Suprapubic skin (tissue), 4 donors: ENCODE measurements at regions not wholly inside any gene's neighbourhood (a gene's known extent, or its start where the extent isn't known, plus 50 kb on each side); places are given as distances from the start of the nearest gene placed in this dataset.

Source experiments
- DNase-seq, 2 donors: peaks; one replicate each; pipeline ENCODE4 v3.0.0-alpha.2; 2019; ENCODE audit warnings: low spot score in 2 of 2
- H3K27ac ChIP-seq: fragments of 200-600 bp; sonication (generic); one replicate; pipeline ENCODE4 v1.5.1; 2019
- H3K27me3 ChIP-seq: fragments of 200-600 bp; sonication (generic); one replicate; pipeline ENCODE4 v1.5.1; 2019
- H3K36me3 ChIP-seq: fragments of 200-600 bp; sonication (generic); one replicate; pipeline ENCODE4 v1.5.1; 2019
- H3K4me1 ChIP-seq: fragments of 200-600 bp; sonication (generic); one replicate; pipeline ENCODE4 v1.5.1; 2019
- H3K4me3 ChIP-seq: fragments of 200-600 bp; sonication (generic); one replicate; pipeline ENCODE4 v1.5.1; 2019; ENCODE audit warnings: mild to moderate bottlenecking
- H3K9me3 ChIP-seq: fragments of 200-600 bp; sonication (generic); one replicate; pipeline ENCODE4 v1.5.1; 2019
- EP300 ChIP-seq: sonication (generic); formaldehyde crosslinking; IDR thresholded peaks from one replicate; pipeline ENCODE4 v1.6.1; 2017; ENCODE audit warnings: antibody characterized with exemption
- POLR2A ChIP-seq, 2 donors: fragments of 450-650 bp; IDR thresholded peaks; one replicate each; pipeline ENCODE4 v1.6.1; 2017; ENCODE audit warnings: antibody characterized with exemption in 2 of 2, mild to moderate bottlenecking in 2 of 2, moderate library complexity in 2 of 2
- POLR2AphosphoS5 ChIP-seq, 3 donors: sonication (generic); formaldehyde crosslinking; IDR thresholded peaks; one replicate each; pipeline ENCODE4 v1.6.1; 2017; ENCODE audit warnings: antibody characterized with exemption in 3 of 3
- WGBS: methylation state at CpG from one replicate; pipeline ENCODE4 v1.1.5; 2018; 5-methylcytosine and 5-hydroxymethylcytosine counted together
- TF ChIP-seq, protein P1 (sequence below), 2 donors: fragments of 200-600 bp in 1 of 2; fragments of 450-650 bp in 1 of 2; sonication (generic) in 1 of 2; IDR thresholded peaks; one replicate each; pipeline ENCODE4 v1.5.1; 2016 to 2019; ENCODE audit warnings: antibody characterized with exemption in 2 of 2, mild to moderate bottlenecking in 1 of 2, moderate library complexity in 1 of 2

DNA sequence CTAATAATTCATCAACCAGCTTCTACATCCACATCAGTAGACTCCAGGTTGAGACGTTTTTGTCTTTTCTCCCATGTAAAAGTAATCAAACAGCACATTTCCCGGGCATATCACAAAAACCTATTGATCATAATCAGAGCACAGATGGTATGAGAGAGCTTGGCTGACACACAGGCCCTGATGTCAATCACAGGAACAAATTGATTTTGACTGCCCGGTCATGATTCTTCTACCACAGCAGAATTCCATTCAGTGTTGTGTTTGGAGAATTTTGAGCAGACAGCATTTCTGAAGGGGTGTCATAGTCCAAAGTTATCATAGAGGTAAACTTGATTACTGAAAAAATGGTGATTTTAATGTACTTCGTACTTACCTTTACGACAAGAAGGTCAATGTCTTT, 351.1 kb downstream of the ZSWIM6 start:
- H3K36me3 ChIP-seq = no peaks in the 10 kb centered on the region
- peaks cover 3% of the 10 kb centered on the region for H3K27me3 ChIP-seq
- no peak overlapping the region for H3K27ac ChIP-seq
- no peak for DNase-seq
- 78% methylated on average over 5 of the region's 5 CpGs for WGBS
- H3K4me1 ChIP-seq = no peaks in the 10 kb centered on the region
- H3K4me3 ChIP-seq = no peak overlapping the region
- no peaks in the 10 kb centered on the region for H3K9me3 ChIP-seq
- TF ChIP-seq POLR2AphosphoS5 (IDR thresholded peaks at IDR 0.05) (no peak), EP300 (no peak), POLR2A (IDR thresholded peaks at IDR 0.05) (no peak)
- TF ChIP-seq, protein P1, sequence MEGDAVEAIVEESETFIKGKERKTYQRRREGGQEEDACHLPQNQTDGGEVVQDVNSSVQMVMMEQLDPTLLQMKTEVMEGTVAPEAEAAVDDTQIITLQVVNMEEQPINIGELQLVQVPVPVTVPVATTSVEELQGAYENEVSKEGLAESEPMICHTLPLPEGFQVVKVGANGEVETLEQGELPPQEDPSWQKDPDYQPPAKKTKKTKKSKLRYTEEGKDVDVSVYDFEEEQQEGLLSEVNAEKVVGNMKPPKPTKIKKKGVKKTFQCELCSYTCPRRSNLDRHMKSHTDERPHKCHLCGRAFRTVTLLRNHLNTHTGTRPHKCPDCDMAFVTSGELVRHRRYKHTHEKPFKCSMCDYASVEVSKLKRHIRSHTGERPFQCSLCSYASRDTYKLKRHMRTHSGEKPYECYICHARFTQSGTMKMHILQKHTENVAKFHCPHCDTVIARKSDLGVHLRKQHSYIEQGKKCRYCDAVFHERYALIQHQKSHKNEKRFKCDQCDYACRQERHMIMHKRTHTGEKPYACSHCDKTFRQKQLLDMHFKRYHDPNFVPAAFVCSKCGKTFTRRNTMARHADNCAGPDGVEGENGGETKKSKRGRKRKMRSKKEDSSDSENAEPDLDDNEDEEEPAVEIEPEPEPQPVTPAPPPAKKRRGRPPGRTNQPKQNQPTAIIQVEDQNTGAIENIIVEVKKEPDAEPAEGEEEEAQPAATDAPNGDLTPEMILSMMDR (IDR thresholded peaks at IDR 0.05) = no peak

DNA sequence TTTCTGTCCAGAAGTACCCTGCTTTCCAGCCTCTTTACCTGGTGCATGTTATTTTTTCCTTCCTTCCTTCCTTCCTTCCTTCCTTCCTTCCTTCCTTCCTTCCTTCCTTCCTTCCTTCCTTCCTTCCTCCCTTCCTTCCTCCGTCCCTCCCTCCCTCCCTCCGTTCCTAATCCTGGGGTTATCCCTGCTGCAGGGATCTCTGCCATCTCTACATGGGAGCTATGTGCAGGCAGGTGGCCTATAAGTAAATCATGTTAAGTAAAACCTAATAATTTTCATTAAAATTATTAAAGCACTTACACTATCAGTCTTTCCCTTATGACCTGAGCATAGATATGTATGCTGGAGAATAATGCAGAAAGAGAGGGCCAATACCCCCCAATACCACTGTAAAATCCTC, 351.9 kb downstream of the ZSWIM6 start:
- Histone ChIP-seq H3K27me3 (peaks cover 3% of the 10 kb centered on the region), H3K4me1 (no peaks in the 10 kb centered on the region), H3K36me3 (no peaks in the 10 kb centered on the region), H3K4me3 (no peak overlapping the region), H3K27ac (no peak overlapping the region), H3K9me3 (no peaks in the 10 kb centered on the region)
- TF ChIP-seq, protein P1 (IDR thresholded peaks at IDR 0.05) = no peak
- TF ChIP-seq EP300 (no peak), POLR2AphosphoS5 (IDR thresholded peaks at IDR 0.05) (no peak), POLR2A (IDR thresholded peaks at IDR 0.05) (no peak)
- WGBS = 86% methylated on average over 2 of the region's 2 CpGs
- DNase-seq = no peak

DNA sequence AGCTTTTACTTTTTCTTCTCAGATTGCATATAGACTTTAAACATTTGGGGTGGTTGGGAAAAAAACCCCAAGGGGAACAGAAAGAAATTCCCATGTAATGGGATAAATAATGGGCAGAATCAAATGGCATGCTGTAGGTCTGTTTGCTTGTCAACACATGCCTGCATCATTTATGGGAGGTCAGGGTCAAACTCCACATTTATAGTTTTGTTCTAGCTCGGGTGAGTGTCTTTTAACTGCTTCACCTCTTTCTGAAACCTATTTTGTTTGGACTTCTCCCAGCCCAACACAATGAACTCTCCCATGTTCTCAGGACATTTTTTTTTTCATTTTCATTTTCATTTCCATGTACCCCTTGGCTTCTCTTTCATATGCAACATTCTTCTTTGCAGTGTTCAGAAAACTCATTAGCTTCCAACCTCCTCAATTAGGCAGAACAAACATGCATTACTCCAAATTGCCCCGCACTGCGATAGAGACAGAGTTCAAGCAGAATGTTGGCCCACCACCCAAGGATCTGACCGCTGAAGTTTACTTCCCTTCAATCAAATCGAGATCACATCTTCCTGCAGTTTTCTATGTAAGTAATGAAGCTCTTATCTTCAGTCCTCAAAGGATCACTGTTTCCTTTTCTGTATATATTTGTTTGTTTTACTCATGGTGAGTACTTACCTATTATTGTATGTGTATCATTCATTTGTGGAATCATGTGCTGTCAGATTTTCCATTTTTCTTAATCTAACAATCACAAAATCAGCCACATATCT, 354.6 kb downstream of the ZSWIM6 start:
- no peak for DNase-seq
- WGBS = 65% methylated on average over 5 of the region's 5 CpGs
- TF ChIP-seq, protein P1 (IDR thresholded peaks at IDR 0.05) = no peak
- no peak for TF ChIP-seq POLR2A (IDR thresholded peaks at IDR 0.05)
- no peak for TF ChIP-seq EP300
- TF ChIP-seq POLR2AphosphoS5 (IDR thresholded peaks at IDR 0.05) = no peak

DNA sequence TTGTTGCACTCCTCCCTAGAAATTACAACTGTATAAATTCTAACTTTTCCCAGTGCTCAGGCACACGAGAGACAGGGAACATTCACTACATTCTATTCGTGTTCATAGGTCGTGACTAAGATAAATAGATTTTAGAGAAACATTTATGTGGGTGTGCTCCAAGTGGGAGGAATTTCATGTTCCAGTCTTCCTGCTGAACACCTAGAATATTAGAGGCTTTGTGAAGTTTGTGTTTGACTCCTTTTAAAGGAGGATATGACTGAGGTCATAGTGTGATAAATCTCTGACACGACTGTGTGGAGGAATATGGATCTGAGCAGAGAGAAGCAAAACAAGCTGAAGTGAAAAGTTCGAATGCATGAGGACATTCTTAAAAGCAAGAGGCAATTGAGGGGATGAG, 355.3 kb downstream of the ZSWIM6 start:
- Histone ChIP-seq H3K27ac (no peak overlapping the region), H3K4me1 (no peaks in the 10 kb centered on the region), H3K36me3 (no peaks in the 10 kb centered on the region), H3K4me3 (no peak overlapping the region), H3K9me3 (no peaks in the 10 kb centered on the region), H3K27me3 (peaks cover 6% of the 10 kb centered on the region)
- WGBS = 60% methylated on average over 5 of the region's 5 CpGs
- DNase-seq = no peak
- TF ChIP-seq POLR2AphosphoS5 (IDR thresholded peaks at IDR 0.05) (no peak), EP300 (no peak), POLR2A (IDR thresholded peaks at IDR 0.05) (no peak)
- TF ChIP-seq, protein P1 (IDR thresholded peaks at IDR 0.05) = no peak

More for the DNA sequence above, 354.6 kb downstream of the ZSWIM6 start:
- H3K9me3 ChIP-seq = no peaks in the 10 kb centered on the region
- no peak overlapping the region for H3K4me3 ChIP-seq
- peaks cover 6% of the 10 kb centered on the region for H3K27me3 ChIP-seq
- H3K27ac ChIP-seq = no peak overlapping the region
- no peaks in the 10 kb centered on the region for H3K4me1 ChIP-seq
- H3K36me3 ChIP-seq = no peaks in the 10 kb centered on the region

DNA sequence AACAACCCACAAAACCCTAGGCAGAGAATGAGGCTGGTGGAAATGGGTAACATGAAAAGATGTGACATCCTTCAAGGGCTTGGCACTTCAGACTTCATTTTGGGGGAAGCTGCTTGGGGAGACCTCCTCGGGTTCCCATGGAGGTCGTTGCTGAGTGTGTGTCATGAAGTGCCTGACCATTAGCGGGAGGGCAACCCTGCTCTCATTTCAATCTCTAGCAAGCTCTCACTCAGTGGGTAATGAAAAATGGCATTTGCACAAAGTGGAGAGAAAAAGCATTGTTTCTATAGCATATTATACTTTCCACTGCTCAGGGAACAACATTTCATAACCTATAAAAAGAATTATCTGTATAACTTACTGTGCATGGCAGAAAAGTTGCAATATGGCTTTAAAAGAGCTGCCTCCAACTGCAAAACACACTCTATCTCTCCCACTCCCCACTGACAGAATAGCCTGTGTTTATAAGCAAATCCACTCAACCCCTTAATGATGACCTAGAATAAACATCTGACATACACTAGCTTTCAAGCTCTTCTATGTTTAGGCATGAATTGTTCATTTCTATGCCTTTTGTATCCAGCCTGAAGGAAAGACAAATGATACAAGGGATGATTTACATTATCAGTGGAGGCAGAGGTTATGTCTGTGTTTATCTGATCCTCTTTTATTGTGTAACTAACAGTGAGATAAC, 357.2 kb downstream of the ZSWIM6 start:
- 81% methylated on average over 3 of the region's 3 CpGs for WGBS
- Histone ChIP-seq H3K4me3 (no peak overlapping the region), H3K4me1 (no peaks in the 10 kb centered on the region), H3K27me3 (peaks cover 6% of the 10 kb centered on the region), H3K27ac (no peak overlapping the region), H3K36me3 (no peaks in the 10 kb centered on the region), H3K9me3 (peaks cover 3% of the 10 kb centered on the region)
- no peak for DNase-seq
- TF ChIP-seq POLR2A (IDR thresholded peaks at IDR 0.05) (no peak), POLR2AphosphoS5 (IDR thresholded peaks at IDR 0.05) (no peak), EP300 (no peak)
- TF ChIP-seq, protein P1 (IDR thresholded peaks at IDR 0.05) = no peak
